ENCODE measurements at regions not wholly inside any gene's neighbourhood (a gene's known extent, or its start where the extent isn't known, plus 50 kb on each side); places are given as distances from the start of the nearest gene placed in this dataset.

GRCh38 chr2:61632276-61633169 is 94.4 kb upstream of the XPO1 start:
- TF ChIP-seq POLR2A (IDR thresholded peaks at IDR 0.05; ENCODE audit: low read depth, low read length) = no peak
- TF ChIP-seq TAF1 (IDR thresholded peaks at IDR 0.05; ENCODE audit: borderline replicate concordance, low read depth, low read length) = no peak
